Trophoblast cell (in vitro differentiated cells and primary cell): ENCODE measurements at regions not wholly inside any gene's neighbourhood (a gene's known extent, or its start where the extent isn't known, plus 50 kb on each side); places are given as distances from the start of the nearest gene placed in this dataset.

Source experiments
- DNase-seq, 2 donors: peaks; one replicate each; pipeline ENCODE4 v3.0.0-alpha.2; 2016
- H2AFZ ChIP-seq: 2 replicates; pipeline ENCODE4 v1.6.1; 2013; ENCODE audit warnings: low read length, moderate library complexity, mild to moderate bottlenecking; ENCODE audit not compliant: insufficient read depth, poor library complexity
- H2AK5ac ChIP-seq: 2 replicates; pipeline ENCODE4 v1.6.1; 2013; ENCODE audit warnings: mild to moderate bottlenecking, low read length
- H2BK120ac ChIP-seq: 2 replicates; pipeline ENCODE4 v1.6.1; 2013; ENCODE audit warnings: low read length, mild to moderate bottlenecking, moderate library complexity; ENCODE audit not compliant: insufficient read depth, poor library complexity
- H2BK12ac ChIP-seq: 2 replicates; pipeline ENCODE4 v1.6.1; 2013; ENCODE audit warnings: mild to moderate bottlenecking, low read length, moderate library complexity
- H2BK5ac ChIP-seq: 2 replicates; pipeline ENCODE4 v1.6.1; 2013; ENCODE audit warnings: low read length, low read depth, moderate library complexity, mild to moderate bottlenecking; ENCODE audit not compliant: poor library complexity
- H3K14ac ChIP-seq: 2 replicates; pipeline ENCODE4 v1.6.1; 2013; ENCODE audit warnings: mild to moderate bottlenecking, low read length
- H3K18ac ChIP-seq: 2 replicates; pipeline ENCODE4 v1.6.1; 2013; ENCODE audit warnings: mild to moderate bottlenecking, low read length
- H3K23ac ChIP-seq: 2 replicates; pipeline ENCODE4 v1.6.1; 2013; ENCODE audit warnings: low read length
- H3K27ac ChIP-seq: 2 replicates; pipeline ENCODE4 v1.5.1; 2013; ENCODE audit warnings: low read depth, mild to moderate bottlenecking, inconsistent platforms, low read length, moderate library complexity
- H3K27me3 ChIP-seq: 2 replicates; pipeline ENCODE4 v1.6.1; 2013; ENCODE audit warnings: inconsistent platforms, mild to moderate bottlenecking, low read length, moderate library complexity; ENCODE audit not compliant: insufficient read depth
- H3K36me3 ChIP-seq, 2 experiments: 1 replicate in 1 of 2; 2 replicates in 1 of 2; pipeline ENCODE4 v1.6.1; 2013; ENCODE audit warnings: low read length in 2 of 2, mild to moderate bottlenecking in 2 of 2, moderate library complexity in 1 of 2; ENCODE audit not compliant: insufficient read depth in 2 of 2, control insufficient read depth in 1 of 2
- H3K4ac ChIP-seq: 2 replicates; pipeline ENCODE4 v1.6.1; 2013; ENCODE audit warnings: low read depth, mild to moderate bottlenecking, low read length, moderate library complexity
- H3K4me1 ChIP-seq, 2 experiments: 1 replicate in 1 of 2; 2 replicates in 1 of 2; pipeline ENCODE4 v1.6.1; 2013; ENCODE audit warnings: low read length in 2 of 2, mild to moderate bottlenecking in 2 of 2, moderate library complexity in 1 of 2; ENCODE audit not compliant: insufficient read depth in 2 of 2, control insufficient read depth in 1 of 2
- H3K4me2 ChIP-seq: 2 replicates; pipeline ENCODE4 v1.6.1; 2013; ENCODE audit warnings: inconsistent platforms, mild to moderate bottlenecking, low read length, moderate library complexity
- H3K4me3 ChIP-seq: 2 replicates; pipeline ENCODE4 v1.5.1; 2013; ENCODE audit warnings: mild to moderate bottlenecking, low read depth, low read length, inconsistent platforms
- H3K79me1 ChIP-seq: one replicate; pipeline ENCODE4 v1.6.1; 2013; ENCODE audit warnings: low read length
- H3K79me2 ChIP-seq: 2 replicates; pipeline ENCODE4 v1.6.1; 2013; ENCODE audit warnings: low read length, mild to moderate bottlenecking; ENCODE audit not compliant: control insufficient read depth, insufficient read depth, poor library complexity
- H3K9ac ChIP-seq: 2 replicates; pipeline ENCODE4 v1.6.1; 2013; ENCODE audit warnings: mild to moderate bottlenecking, low read length
- H3K9me3 ChIP-seq: 2 replicates; pipeline ENCODE4 v1.6.1; 2013; ENCODE audit warnings: low read depth, mild to moderate bottlenecking, control low read depth, inconsistent platforms, low read length; ENCODE audit not compliant: insufficient read depth
- H4K12ac ChIP-seq: 2 replicates; pipeline ENCODE4 v1.6.1; 2013; ENCODE audit warnings: low read depth, mild to moderate bottlenecking, low read length, moderate library complexity
- H4K8ac ChIP-seq: 2 replicates; pipeline ENCODE4 v1.6.1; 2013; ENCODE audit warnings: low read depth, mild to moderate bottlenecking, low read length, moderate library complexity
- H4K91ac ChIP-seq: one replicate; pipeline ENCODE4 v1.6.1; 2013; ENCODE audit warnings: low read depth, mild to moderate bottlenecking, low read length, moderate library complexity
- WGBS: extraction: QIAGEN DNeasy Blood & Tissue Kit; methylation state at CpG from one replicate; pipeline ENCODE4 v1.1.7; 2013; ENCODE audit warnings: missing lambda C conversion rate; ENCODE audit not compliant: insufficient read length, insufficient coverage; ENCODE audit errors: extremely low coverage; 5-methylcytosine and 5-hydroxymethylcytosine counted together

DNA sequence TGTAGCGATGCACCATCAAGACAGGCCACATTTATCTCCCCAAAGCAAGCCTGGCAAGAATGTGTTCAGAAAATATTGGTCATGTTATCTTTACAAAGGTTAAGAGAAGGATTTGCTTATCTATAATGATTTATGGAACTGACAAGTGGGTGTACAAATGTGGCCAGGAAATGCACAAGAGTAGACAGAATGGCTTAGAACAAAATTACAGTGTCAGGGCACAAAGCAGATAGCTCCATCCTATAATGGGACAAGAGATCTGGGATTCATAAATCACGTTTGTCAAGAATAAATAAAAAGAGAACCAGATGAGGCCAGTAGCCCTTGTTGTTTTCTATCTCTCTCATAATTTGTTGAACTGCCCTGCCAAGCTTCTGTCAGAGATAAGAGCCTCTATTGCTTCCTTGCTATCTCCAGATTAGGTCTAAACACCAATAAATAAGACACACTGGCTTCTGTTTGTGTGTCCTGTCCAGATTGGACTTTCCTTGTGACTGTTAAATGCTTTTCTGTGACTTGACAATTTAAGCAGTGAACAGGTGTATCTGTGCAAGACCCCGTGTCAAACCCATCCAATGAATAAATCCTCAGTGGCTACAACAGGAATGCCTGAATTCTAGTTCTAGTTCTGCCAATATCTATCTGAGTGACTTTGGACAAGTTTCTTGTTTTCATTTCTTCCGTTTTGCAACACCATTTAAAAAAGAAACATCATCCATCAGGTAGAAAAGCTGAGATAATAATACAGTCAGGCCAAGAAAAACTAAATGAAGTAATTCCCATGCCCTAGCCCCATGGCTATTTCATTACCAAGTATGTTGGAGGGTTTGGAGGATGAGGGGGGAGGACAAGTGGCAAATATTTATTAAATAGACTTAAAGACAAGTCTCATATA is 157.2 kb downstream of the DCLK3 start:
- no peaks in the 10 kb centered on the region for H3K9me3 ChIP-seq
- no peak overlapping the region for H3K4ac ChIP-seq
- H3K23ac ChIP-seq = no peak overlapping the region
- H3K14ac ChIP-seq = no peak overlapping the region
- H2AK5ac ChIP-seq = no peak overlapping the region
- no peak overlapping the region for H4K12ac ChIP-seq
- H2BK120ac ChIP-seq = no peak overlapping the region
- no peaks in the 10 kb centered on the region for H3K4me1 ChIP-seq
- no peak overlapping the region for H3K9ac ChIP-seq
- H3K79me2 ChIP-seq = no peaks in the 10 kb centered on the region
- H3K4me2 ChIP-seq = no peak overlapping the region
- H3K36me3 ChIP-seq = no peaks in the 10 kb centered on the region
- no peaks in the 10 kb centered on the region for H3K27me3 ChIP-seq
- H3K27ac ChIP-seq = no peak overlapping the region
- H3K79me1 ChIP-seq = no peaks in the 10 kb centered on the region
- no peak overlapping the region for H4K8ac ChIP-seq
- DNase-seq = no peak
- H2AFZ ChIP-seq = no peak overlapping the region
- H4K91ac ChIP-seq = no peak overlapping the region
- no peak overlapping the region for H3K4me3 ChIP-seq
- no peak overlapping the region for H2BK12ac ChIP-seq
- no peak overlapping the region for H3K18ac ChIP-seq
- H2BK5ac ChIP-seq = no peak overlapping the region
- whole genome bisulfite sequencing = no CpG with 5 or more reads among the region's 4 CpGs

DNA sequence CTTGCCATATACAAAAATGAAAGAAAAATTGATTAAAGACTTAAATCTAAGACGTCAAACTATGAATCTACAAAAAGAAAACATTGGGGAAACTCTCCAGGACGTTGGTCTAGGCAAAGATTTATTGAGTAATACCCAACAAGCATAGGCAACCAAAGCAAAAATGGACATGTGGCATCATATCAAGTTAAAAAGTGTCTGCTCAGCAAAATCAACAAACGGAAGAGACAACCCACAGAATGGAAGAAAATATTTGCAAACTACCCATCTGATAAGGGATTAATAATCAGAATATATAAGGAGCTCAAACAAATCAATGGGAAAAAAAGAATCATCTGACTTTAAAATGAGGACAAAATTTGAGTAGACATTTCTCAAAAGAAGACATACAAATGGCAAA is 160.9 kb downstream of the DCLK3 start:
- Histone ChIP-seq H4K12ac (no peak overlapping the region), H4K8ac (no peak overlapping the region), H3K14ac (no peak overlapping the region), H3K27ac (no peak overlapping the region), H3K23ac (no peak overlapping the region), H2BK5ac (no peak overlapping the region), H3K9ac (no peak overlapping the region), H2BK120ac (no peak overlapping the region), H2AK5ac (no peak overlapping the region), H2BK12ac (no peak overlapping the region), H3K4me2 (no peak overlapping the region), H3K9me3 (no peaks in the 10 kb centered on the region), H3K4me1 (no peaks in the 10 kb centered on the region), H3K79me1 (no peaks in the 10 kb centered on the region), H3K79me2 (no peaks in the 10 kb centered on the region), H3K4ac (no peak overlapping the region), H2AFZ (no peak overlapping the region), H3K18ac (no peak overlapping the region), H3K4me3 (no peak overlapping the region), H3K27me3 (no peaks in the 10 kb centered on the region), H3K36me3 (no peaks in the 10 kb centered on the region), H4K91ac (no peak overlapping the region)
- no peak for DNase-seq
- WGBS = no CpG with 5 or more reads among the region's 3 CpGs

DNA sequence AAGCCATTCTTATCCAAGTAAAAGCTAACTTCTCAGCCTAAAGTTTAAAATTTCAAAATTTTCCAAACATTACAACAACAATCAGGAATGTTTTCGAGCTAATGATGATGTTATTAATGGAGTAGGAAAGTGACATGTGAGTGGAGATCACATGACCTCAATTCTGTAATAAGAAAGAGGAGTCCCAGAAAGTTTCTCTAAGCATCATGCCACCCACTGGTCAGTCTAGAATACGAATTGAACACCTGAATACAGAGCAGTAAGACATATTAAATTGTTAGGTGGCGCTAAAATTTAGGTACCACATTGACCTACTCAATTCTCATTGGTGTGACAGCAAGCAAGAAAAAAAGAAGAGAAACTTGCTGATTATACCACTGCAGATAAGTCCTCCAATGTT is 163.9 kb downstream of the DCLK3 start:
- no CpG with 5 or more reads among the region's 3 CpGs for WGBS

More for the DNA sequence above, 163.9 kb downstream of the DCLK3 start:
- Histone ChIP-seq H2BK12ac (no peak overlapping the region), H3K27me3 (no peaks in the 10 kb centered on the region), H3K79me2 (no peaks in the 10 kb centered on the region), H3K23ac (no peak overlapping the region), H3K14ac (no peak overlapping the region), H3K18ac (no peak overlapping the region), H4K91ac (no peak overlapping the region), H2BK120ac (no peak overlapping the region), H2BK5ac (no peak overlapping the region), H4K12ac (no peak overlapping the region), H4K8ac (no peak overlapping the region), H3K9ac (no peak overlapping the region), H3K27ac (no peak overlapping the region), H2AK5ac (no peak overlapping the region), H2AFZ (no peak overlapping the region), H3K4ac (no peak overlapping the region), H3K4me1 (peaks cover 0 to 2% of the 10 kb centered on the region in 2 experiments), H3K79me1 (no peaks in the 10 kb centered on the region), H3K36me3 (no peaks in the 10 kb centered on the region), H3K4me2 (no peak overlapping the region), H3K9me3 (peaks cover 1% of the 10 kb centered on the region), H3K4me3 (no peak overlapping the region)
- no peak for DNase-seq
